Type B pancreatic cell (in vitro differentiated cells): ENCODE measurements at regions not wholly inside any gene's neighbourhood (a gene's known extent, or its start where the extent isn't known, plus 50 kb on each side); places are given as distances from the start of the nearest gene placed in this dataset.

Experiments
- DNase-seq: peaks from one replicate; pipeline ENCODE4 v3.0.0; 2021; ENCODE audit warnings: mixed read lengths; ENCODE audit not compliant: unreplicated experiment; ENCODE audit errors: extremely low spot score
- H3K27ac Mint-ChIP-seq: 2 replicates; pipeline ENCODE4 v1.8.0; 2021; ENCODE audit warnings: mild to moderate bottlenecking, mixed read lengths
- H3K27me3 Mint-ChIP-seq: 2 replicates; pipeline ENCODE4 v1.8.0; 2021; ENCODE audit warnings: mixed read lengths
- H3K36me3 Mint-ChIP-seq: 2 replicates; pipeline ENCODE4 v1.8.0; 2021; ENCODE audit warnings: mixed read lengths
- H3K4me1 Mint-ChIP-seq: one replicate; pipeline ENCODE4 v1.8.0; 2021; ENCODE audit warnings: mixed read lengths; ENCODE audit not compliant: unreplicated experiment
- H3K4me3 Mint-ChIP-seq: 2 replicates; pipeline ENCODE4 v1.8.0; 2021; ENCODE audit warnings: mild to moderate bottlenecking, mixed read lengths
- H3K9me3 Mint-ChIP-seq: 2 replicates; pipeline ENCODE4 v1.8.0; 2021; ENCODE audit warnings: mixed read lengths
- TF ChIP-seq, protein P1 (sequence below): fragments of 200-600 bp; sonication (generic); conservative IDR thresholded peaks from 2 replicates; pipeline ENCODE4 v1.5.0; 2021; ENCODE audit warnings: antibody characterized with exemption, mild to moderate bottlenecking

DNA sequence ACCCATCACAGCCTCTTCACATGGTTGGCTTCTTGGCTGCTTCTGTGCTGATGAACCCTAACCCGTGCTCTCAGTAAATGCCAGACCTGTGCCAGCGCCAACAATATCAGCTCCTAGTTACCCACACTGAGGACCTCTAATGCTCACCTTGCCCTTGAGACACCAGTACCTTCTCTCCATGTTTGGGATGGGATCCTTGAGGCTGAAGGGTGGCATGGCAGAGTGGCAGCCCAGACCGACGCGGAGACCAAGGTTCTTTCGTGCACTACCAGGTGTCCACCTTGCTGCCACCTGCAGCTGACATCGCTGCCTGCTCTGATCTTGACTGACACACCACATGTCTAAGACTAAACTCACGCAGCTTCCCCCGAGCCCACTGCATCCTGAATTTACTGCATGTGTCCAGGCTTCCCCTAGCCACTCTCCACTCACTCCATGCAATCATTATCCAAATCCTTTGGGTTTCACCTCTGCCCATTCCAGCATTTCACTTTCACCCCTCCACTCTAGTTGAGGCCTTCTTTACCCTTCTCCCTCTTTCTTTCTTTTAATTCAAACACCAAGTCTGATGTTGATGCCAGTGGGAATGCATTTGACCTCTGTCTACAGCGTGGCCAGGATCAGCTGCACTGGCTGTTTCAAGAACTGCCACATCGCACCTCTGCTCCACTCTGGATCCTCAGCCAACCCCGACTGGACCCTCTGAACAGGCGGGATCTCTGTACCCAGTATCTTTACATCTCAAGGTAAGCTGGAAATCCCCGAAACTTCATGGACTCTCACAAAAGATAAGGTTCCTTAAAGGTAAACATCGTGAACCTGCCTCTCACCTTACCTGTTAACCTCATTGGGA lies 294.9 kb downstream of the GLRX3 start:
- H3K27me3 Mint-ChIP-seq = peaks cover 4% of the 10 kb centered on the region
- no peak overlapping the region for H3K4me3 Mint-ChIP-seq
- no peak overlapping the region for H3K27ac Mint-ChIP-seq
- peaks cover 11% of the 10 kb centered on the region for H3K9me3 Mint-ChIP-seq
- H3K36me3 Mint-ChIP-seq = no peaks in the 10 kb centered on the region
- TF ChIP-seq, protein P1, sequence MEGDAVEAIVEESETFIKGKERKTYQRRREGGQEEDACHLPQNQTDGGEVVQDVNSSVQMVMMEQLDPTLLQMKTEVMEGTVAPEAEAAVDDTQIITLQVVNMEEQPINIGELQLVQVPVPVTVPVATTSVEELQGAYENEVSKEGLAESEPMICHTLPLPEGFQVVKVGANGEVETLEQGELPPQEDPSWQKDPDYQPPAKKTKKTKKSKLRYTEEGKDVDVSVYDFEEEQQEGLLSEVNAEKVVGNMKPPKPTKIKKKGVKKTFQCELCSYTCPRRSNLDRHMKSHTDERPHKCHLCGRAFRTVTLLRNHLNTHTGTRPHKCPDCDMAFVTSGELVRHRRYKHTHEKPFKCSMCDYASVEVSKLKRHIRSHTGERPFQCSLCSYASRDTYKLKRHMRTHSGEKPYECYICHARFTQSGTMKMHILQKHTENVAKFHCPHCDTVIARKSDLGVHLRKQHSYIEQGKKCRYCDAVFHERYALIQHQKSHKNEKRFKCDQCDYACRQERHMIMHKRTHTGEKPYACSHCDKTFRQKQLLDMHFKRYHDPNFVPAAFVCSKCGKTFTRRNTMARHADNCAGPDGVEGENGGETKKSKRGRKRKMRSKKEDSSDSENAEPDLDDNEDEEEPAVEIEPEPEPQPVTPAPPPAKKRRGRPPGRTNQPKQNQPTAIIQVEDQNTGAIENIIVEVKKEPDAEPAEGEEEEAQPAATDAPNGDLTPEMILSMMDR = no peak
- DNase-seq = peak; percentile 29
- H3K4me1 Mint-ChIP-seq = no peaks in the 10 kb centered on the region

DNA sequence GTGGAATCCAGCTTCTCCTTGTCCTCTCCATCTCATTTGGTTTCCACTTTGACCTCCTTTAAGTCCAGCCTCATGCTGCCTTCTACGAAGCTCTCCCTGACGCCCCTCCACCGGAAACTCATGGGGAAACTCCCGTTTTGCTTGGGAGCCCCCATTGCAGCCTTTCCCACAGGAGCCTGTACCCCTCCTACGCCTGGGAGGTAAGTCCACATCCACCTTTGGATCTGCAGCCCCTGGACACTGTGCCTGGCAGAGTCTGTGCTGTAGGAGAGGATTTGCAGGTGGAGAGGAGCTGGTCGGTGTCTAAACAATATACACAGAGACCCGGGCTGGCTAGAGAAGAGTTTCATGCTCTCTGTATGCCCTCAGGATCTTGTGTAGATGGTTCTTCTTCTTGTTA lies 296.1 kb downstream of the GLRX3 start:
- Mint-ChIP-seq H3K27ac (no peak overlapping the region), H3K9me3 (peaks cover 14% of the 10 kb centered on the region), H3K4me1 (peaks cover 2% of the 10 kb centered on the region), H3K36me3 (no peaks in the 10 kb centered on the region), H3K27me3 (peaks cover 7% of the 10 kb centered on the region), H3K4me3 (no peak overlapping the region)
- TF ChIP-seq, protein P1 = no peak
- DNase-seq = peak; percentile 54

DNA sequence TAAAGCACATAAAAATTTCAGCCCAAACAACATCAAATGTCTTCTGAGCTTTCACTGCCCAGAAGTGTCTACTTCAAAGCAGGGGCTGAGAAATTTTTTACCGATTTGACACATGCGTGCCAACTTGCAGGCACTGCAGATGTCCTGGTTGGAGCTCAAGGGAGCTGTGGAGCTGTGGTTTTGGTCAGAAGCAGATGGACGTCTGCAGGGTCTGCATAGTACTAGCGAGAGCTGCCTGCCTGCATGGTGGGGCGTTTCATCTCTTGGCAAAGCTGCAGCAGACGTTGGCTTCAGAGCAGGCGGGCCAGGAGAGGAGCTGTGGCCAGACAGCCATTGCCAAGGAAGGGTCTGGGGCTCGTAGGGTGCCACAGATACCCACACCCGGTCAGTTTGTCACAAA lies 296.7 kb downstream of the GLRX3 start:
- Mint-ChIP-seq H3K9me3 (peaks cover 14% of the 10 kb centered on the region), H3K36me3 (no peaks in the 10 kb centered on the region), H3K4me3 (no peak overlapping the region), H3K4me1 (peaks cover 6% of the 10 kb centered on the region), H3K27ac (no peak overlapping the region), H3K27me3 (peaks cover 13% of the 10 kb centered on the region)
- peak; percentile 45 for DNase-seq
- TF ChIP-seq, protein P1 = no peak

DNA sequence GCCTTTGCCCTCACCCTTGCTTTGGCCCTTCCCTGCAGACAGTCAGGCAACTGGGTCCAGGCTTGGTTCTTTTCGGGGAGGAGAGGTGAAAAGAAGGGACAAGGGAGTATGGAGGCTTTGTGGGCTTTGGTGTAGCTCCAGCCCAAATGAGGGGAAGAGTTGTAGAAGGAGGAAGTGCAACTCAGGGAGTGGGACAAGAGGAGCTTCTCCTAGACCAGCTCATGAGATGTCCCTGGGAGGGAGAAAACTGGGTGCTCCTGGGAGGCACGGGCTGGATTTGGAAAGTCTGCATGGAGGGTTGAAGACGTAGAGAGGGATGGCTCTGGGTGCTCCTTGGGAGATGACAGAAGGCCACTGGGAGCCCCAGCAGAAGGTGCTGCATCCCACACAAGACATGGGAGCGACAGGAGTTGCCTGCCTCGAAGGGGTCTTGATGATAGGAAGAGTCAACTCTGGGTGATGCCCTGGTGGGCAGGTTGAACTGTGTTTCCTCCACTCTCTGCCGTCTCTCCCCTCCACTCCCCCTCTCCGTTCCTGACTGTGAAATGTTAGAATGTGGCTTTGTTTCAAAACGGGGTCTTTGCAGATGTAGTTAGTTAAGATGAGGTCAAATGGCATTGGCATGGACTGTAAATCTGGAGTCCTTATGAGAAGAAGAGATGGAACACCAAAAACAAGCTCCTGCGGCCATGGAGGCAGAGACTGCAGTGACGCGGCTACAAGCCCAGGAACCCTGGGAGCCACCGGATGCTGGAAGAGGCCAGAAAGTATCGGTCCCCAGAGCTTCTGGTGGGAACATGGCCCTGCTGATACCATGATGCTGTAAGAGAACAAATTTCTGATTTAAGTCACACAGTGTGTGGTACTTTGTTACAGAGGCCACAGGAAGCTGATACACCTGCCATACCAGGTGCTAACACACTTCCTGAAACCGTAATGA lies 298.5 kb downstream of the GLRX3 start:
- peak; percentile 24 for DNase-seq
- H3K4me3 Mint-ChIP-seq = no peak overlapping the region
- peaks cover 14% of the 10 kb centered on the region for H3K9me3 Mint-ChIP-seq
- TF ChIP-seq, protein P1 = no peak
- H3K27me3 Mint-ChIP-seq = peaks cover 22% of the 10 kb centered on the region
- H3K27ac Mint-ChIP-seq = no peak overlapping the region
- H3K4me1 Mint-ChIP-seq = peaks cover 6% of the 10 kb centered on the region
- H3K36me3 Mint-ChIP-seq = no peaks in the 10 kb centered on the region

DNA sequence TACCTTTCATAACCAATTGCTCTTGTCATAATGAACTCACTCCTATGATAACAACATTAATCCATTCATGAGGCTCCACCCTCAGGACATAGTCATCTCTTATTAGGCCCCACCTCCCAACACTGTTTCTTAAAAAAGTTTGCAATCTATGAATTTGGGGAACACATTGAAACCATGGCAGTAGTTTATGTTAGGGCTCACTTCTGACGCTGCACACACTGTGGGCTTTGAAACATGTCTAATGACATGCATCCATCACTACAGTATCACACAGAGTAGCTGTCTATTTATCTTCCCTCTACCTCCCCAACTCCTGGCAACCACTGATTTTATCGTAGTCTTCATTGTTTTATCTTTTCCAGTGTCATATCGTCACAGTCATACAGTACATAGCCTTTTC lies 299.8 kb downstream of the GLRX3 start:
- DNase-seq = no peak
- TF ChIP-seq, protein P1 = no peak
- no peak overlapping the region for H3K27ac Mint-ChIP-seq
- no peak overlapping the region for H3K4me3 Mint-ChIP-seq
- peaks cover 8% of the 10 kb centered on the region for H3K4me1 Mint-ChIP-seq
- H3K36me3 Mint-ChIP-seq = no peaks in the 10 kb centered on the region
- peaks cover 25% of the 10 kb centered on the region for H3K27me3 Mint-ChIP-seq
- peaks cover 14% of the 10 kb centered on the region for H3K9me3 Mint-ChIP-seq
